ENCODE measurements at regions not wholly inside any gene's neighbourhood (a gene's known extent, or its start where the extent isn't known, plus 50 kb on each side); places are given as distances from the start of the nearest gene placed in this dataset.

- RAD21 ChIA-PET (ENCODE audit: unreplicated experiment), result interaction anchor here (0.7 to 9.3 kb wide), 11 partner anchors 9 to 149 kb away, joined by 3 to 114 read pairs (median 7); no protein-coding TSS in a partner anchor
- Histone ChIP-seq H4K20me1 (ENCODE audit: control insufficient read depth, insufficient read depth) (no peaks in the 10 kb centered on the region), H3K9ac (ENCODE audit: control insufficient read depth, insufficient read depth, low read length) (no peak overlapping the region), H3K36me3 (ENCODE audit: control insufficient read depth in 2 of 2, insufficient read depth in 2 of 2, low read length in 1 of 2) (peaks cover 5 to 19% of the 10 kb centered on the region in 2 experiments; a peak in 2 of 4 replicates), H3K4me2 (ENCODE audit: control insufficient read depth, insufficient read depth) (no peak overlapping the region), H3K79me2 (ENCODE audit: control insufficient read depth, insufficient read depth, low read length) (peaks cover 45% of the 10 kb centered on the region), H3K27ac (ENCODE audit: control insufficient read depth, insufficient read depth) (no peak overlapping the region), H3K4me3 (no peak overlapping the region), H3K27me3 (replicated peaks in 1 of 2; ENCODE audit: control insufficient read depth in 2 of 2, insufficient read depth in 2 of 2, low read length in 1 of 2) (no peaks in the 10 kb centered on the region), H2AFZ (ENCODE audit: control insufficient read depth, low read depth, low read length) (no peak overlapping the region), H3K9me3 (replicated peaks; ENCODE audit: control insufficient read depth, insufficient read depth, low read length) (peaks cover 1% of the 10 kb centered on the region), H3K4me1 (ENCODE audit: control insufficient read depth, insufficient read depth, low read length) (peaks cover 39% of the 10 kb centered on the region)
- DNase-seq (ENCODE audit: low read depth, low spot score) (no peak), ATAC-seq (no peak), FAIRE-seq (no peak)
- WGBS (ENCODE audit: insufficient coverage, insufficient replicate concordance, low lambda C conversion rate, missing lambda C conversion rate), result 94% methylated on average over 5 of the region's 5 CpGs
- BruUV-seq (replicated peaks), result no TSS peak
- TF ChIP-seq HDGF (IDR thresholded peaks at IDR 0.05), result no peak
- TF ChIP-seq MAX (IDR thresholded peaks at IDR 0.05; ENCODE audit: low read depth, low read length), result no peak
- TF ChIP-seq ZSCAN29 (IDR thresholded peaks at IDR 0.05), result no peak
- no peak for TF ChIP-seq ZNF207 (IDR thresholded peaks at IDR 0.05; ENCODE audit: borderline replicate concordance)
- no peak for TF ChIP-seq ATF3 (IDR thresholded peaks at IDR 0.05; ENCODE audit: borderline replicate concordance, extremely low read depth, low read depth, low read length)
- no peak for TF ChIP-seq TARDBP (IDR thresholded peaks at IDR 0.05; ENCODE audit: borderline replicate concordance)
- no peak for TF ChIP-seq NFXL1 (IDR thresholded peaks at IDR 0.05; ENCODE audit: borderline replicate concordance)
- TF ChIP-seq NR2C2 (IDR thresholded peaks at IDR 0.05; ENCODE audit: borderline replicate concordance, control insufficient read depth, insufficient read length, low read depth), result no peak
- TF ChIP-seq GABPA (IDR thresholded peaks at IDR 0.05; ENCODE audit: low read depth), result no peak
- no peak for TF ChIP-seq IRF3 (IDR thresholded peaks at IDR 0.05)
- no peak for TF ChIP-seq SUPT20H (IDR thresholded peaks at IDR 0.05; ENCODE audit: borderline replicate concordance, control insufficient read depth, low read depth, low read length)
- no peak for TF ChIP-seq CHD2 (IDR thresholded peaks at IDR 0.05; ENCODE audit: borderline replicate concordance, low read depth, low read length)
- no peak for TF ChIP-seq RAD21 (IDR thresholded peaks at IDR 0.05; ENCODE audit: insufficient read depth, low read depth, low read length)
- TF ChIP-seq ZBTB33 (IDR thresholded peaks at IDR 0.05), result no peak
- no peak for TF ChIP-seq NFYA (IDR thresholded peaks at IDR 0.05; ENCODE audit: borderline replicate concordance, low read depth, low read length)
- SMC1A ChIA-PET (ENCODE audit: uncharacterized antibody, unreplicated experiment), result interaction anchor here (0.8 to 6.4 kb wide), 18 partner anchors 9 to 149 kb away, joined by 3 to 66 read pairs (median 8); no protein-coding TSS in a partner anchor
- in situ Hi-C loops (cut with MboI), result no loop called here
- POLR2A ChIA-PET, result interaction anchor here (0.6 to 2.0 kb wide), 8 partner anchors 9 to 39 kb away, joined by 3 to 9 read pairs (median 3); no protein-coding TSS in a partner anchor
- CTCF ChIA-PET, result interaction anchor here (0.7 to 4.3 kb wide), 10 partner anchors 11 to 391 kb away, joined by 3 to 25 read pairs (median 4); no protein-coding TSS in a partner anchor
- intact Hi-C loops (cut with micrococcal nuclease; ENCODE audit: unreplicated experiment), result no loop called here
Observed at GRCh38 chr6:11345536-11345935, 113.1 kb upstream of the NEDD9 start.

Data from GM12878 (cell line).